C4-2B (cell line): ENCODE measurements at regions not wholly inside any gene's neighbourhood (a gene's known extent, or its start where the extent isn't known, plus 50 kb on each side); places are given as distances from the start of the nearest gene placed in this dataset.

Experiments used
- ZFX ChIP-seq: fragments of 450-650 bp; IDR thresholded peaks from 2 replicates; pipeline ENCODE4 v1.6.1; 2017
- TF ChIP-seq, protein P1 (sequence below): fragments of 450-650 bp; conservative IDR thresholded peaks from 2 replicates; pipeline ENCODE4 v1.5.1; 2017; ENCODE audit warnings: mild to moderate bottlenecking

DNA sequence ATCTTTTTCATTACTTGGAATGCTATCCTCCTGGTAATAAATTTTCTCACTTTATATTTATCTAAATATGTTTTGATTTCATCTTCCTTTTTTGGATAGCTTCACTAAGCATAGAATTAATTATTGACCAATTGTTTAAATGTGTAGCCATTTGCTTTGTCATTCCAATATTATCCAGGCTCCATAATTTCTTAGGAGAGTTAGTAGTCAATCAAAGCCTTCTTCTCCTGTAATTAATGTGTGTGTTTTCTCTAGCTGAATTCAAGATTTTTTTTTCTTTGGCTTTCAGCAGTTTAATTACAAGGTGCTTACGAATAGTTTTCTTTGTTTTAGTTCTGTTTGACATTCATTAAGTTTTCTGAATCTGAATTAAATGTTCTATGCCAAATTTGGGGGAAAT, 545.9 kb upstream of the CELF2 start:
- TF ChIP-seq, protein P1, sequence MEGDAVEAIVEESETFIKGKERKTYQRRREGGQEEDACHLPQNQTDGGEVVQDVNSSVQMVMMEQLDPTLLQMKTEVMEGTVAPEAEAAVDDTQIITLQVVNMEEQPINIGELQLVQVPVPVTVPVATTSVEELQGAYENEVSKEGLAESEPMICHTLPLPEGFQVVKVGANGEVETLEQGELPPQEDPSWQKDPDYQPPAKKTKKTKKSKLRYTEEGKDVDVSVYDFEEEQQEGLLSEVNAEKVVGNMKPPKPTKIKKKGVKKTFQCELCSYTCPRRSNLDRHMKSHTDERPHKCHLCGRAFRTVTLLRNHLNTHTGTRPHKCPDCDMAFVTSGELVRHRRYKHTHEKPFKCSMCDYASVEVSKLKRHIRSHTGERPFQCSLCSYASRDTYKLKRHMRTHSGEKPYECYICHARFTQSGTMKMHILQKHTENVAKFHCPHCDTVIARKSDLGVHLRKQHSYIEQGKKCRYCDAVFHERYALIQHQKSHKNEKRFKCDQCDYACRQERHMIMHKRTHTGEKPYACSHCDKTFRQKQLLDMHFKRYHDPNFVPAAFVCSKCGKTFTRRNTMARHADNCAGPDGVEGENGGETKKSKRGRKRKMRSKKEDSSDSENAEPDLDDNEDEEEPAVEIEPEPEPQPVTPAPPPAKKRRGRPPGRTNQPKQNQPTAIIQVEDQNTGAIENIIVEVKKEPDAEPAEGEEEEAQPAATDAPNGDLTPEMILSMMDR = no peak
- TF ChIP-seq ZFX = no peak
